GM19351 (cell line): ENCODE measurements at regions not wholly inside any gene's neighbourhood (a gene's known extent, or its start where the extent isn't known, plus 50 kb on each side); places are given as distances from the start of the nearest gene placed in this dataset.

Experiments
- ATAC-seq: cut with Tn5 transposase; IDR thresholded peaks from one replicate; pipeline ENCODE4 v1.9.1; 2021; ENCODE audit warnings: mild to moderate bottlenecking, moderate library complexity; ENCODE audit not compliant: unreplicated experiment

- no peak for ATAC-seq
Measured at GRCh38 chr2:18959200-18959599, 369.8 kb upstream of the NT5C1B start.

GRCh38 chr2:18957909-18958308 is 368.5 kb upstream of the NT5C1B start:
- no peak for ATAC-seq

GRCh38 chr2:18950361-18950851 is 361.0 kb upstream of the NT5C1B start:
- no peak for ATAC-seq

DNA sequence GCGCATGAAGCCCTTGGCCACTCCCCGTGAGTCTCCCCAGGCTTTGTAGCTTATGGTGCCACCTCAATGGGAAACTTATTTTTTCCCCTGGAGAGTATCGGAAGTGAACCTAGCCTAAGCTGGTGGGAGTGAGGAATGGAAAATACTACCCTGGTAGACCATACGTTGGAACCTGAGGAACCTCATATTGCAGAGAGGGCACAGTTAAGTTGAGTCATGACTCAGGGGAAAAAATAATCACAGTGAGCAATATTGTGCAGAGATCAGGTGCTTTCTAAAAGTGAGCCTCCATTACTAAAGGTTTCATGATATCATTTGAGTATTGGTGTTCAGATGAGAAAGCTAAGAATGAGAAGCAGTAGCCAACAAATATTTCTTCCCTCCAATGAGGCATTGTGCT is 360.5 kb upstream of the NT5C1B start:
- no peak for ATAC-seq

DNA sequence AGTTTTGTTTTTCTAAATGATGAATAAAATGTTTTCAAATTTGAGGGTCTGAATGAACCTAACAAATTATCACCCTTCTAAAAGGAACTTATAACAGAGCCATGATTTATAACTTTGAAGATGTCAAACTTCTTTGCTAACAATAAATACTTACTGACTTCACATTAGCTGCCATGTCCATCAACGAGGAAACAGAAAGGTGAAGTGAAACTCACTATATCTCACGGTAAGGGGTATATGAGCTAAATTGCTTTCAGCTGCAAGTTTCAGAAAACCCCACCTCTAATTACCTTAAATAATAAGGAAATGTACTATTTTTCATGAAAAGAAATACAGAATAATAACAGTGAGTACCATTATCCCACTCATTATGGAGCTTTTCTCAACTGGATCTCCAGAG is 350.8 kb upstream of the NT5C1B start:
- peak; percentile 91 for ATAC-seq

- ATAC-seq, result peak; percentile 72
Measured at GRCh38 chr2:18939740-18940139, 350.4 kb upstream of the NT5C1B start.

GRCh38 chr2:18934886-18935285 is 345.5 kb upstream of the NT5C1B start:
- no peak for ATAC-seq

- ATAC-seq, result no peak
Measured at GRCh38 chr2:18932853-18933252, 343.5 kb upstream of the NT5C1B start.

DNA sequence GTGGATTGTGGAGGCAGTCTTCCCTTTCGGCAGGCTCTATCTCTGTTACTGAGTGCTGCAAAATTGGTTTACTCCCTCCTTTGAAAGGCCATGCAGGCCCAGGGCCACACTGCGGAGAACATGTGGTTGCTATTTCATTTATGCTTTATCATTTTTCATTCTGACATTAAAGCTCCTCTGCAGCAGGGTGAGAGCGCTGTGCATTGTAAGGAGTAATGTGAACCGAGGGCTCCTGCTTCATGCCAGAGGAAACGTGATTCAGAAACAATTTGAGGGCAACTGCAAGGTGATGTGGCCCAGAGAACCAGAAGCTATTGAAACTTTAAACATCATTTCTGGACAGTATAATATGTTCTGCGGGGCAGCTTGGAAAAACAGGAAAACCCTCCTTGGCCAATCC is 341.6 kb upstream of the NT5C1B start:
- ATAC-seq, result no peak

GRCh38 chr2:18927525-18928232 is 338.3 kb upstream of the NT5C1B start:
- no peak for ATAC-seq

DNA sequence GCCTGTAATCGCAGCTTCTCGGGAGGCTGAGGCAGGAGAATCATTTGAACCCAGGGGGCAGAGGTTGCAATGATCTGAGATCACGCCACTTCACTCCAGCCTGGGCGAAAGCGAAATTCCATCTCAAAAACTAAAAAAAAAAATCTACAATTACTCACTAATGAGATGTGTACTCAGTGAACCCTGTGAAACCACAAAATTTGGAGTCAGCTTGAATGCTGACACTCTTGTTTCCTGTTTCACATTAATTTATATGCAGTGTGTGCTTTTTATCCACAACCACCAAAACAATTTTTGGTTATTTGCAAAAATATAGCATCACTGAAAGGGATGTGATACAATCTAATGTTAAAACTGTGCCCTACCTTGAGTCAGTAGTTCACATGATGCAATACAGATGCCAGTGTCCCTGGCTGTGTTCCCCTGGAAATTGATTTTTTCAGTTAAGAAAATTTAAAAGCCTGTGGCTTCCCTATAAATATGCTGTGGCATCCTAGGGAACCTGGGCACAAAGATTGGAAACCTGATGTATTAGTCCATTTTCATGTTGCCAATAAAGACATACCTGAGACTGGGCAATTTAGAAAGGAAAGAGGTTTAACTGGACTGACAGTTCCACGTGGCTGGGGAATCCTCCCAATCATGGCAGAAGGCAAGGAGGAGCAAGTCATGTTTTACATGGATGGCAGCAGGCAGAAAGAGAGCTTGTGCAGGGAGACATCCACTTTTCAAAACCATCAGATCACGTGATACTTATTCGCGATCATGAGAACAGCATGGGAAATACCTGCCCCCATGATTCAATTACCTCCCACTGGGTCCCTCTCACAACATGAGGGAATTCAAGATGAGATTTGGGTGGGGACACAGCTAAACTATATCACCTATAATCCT is 337.5 kb upstream of the NT5C1B start:
- peak; percentile 59 for ATAC-seq

- ATAC-seq, result no peak
Measured at GRCh38 chr2:18925296-18925695, 335.9 kb upstream of the NT5C1B start.

- ATAC-seq, result no peak
Measured at GRCh38 chr2:18924886-18925285, 335.5 kb upstream of the NT5C1B start.

DNA sequence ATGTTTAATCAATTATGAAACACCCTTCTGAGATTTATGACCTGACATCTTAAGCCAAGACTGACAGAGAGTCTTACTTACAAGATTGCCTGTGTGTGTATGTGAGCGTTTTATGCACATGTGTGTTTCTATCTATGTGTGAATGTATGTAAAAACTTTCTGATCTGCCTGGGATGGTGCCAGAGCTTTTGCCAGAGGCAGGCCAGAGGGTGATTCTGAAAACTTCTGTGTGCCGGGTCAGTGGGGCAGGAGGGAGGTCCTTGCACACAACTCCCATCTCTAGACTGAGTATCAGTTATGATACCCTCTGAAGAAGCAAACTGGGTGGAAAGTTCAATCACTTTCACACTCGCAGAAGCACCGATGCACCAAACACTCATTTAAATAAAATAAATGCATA is 335.0 kb upstream of the NT5C1B start:
- ATAC-seq, result no peak

DNA sequence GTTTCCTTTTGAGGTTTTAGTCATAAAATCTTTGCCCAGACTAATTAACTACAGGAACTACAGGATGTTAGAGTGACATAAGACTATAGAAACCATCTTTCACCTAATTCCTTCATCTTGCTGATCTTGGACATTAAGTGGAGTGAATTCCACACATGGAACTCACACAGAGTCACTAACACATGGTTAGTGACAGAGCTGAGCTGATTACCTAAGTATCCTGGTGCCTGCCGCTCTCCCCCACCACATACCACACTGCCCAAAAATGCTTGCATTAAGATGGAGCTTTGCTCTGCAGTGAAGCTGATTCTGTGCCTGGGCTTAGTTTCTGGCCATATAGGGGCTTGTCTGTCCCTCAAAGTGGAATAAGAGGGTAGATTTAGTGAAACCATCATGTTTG is 332.9 kb upstream of the NT5C1B start:
- ATAC-seq, result no peak

DNA sequence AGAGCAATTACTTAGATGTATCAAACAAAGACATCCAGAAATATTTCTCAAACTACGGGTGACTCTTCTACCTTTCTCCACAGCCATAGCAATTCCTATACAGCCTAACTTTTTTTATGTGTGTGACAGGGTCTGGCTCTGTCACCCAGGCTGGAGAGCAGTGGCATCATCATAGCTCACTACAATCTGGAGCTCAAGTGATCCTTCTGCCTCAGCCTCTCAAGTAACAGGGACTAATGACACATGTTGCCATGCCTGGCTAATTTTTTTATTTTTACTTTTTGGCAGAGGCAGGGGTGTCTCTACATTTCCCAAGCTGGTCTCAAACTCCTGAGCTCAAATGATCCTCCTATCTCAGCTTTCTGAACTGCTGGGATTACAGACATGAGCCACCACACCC is 328.9 kb upstream of the NT5C1B start:
- ATAC-seq, result no peak

- no peak for ATAC-seq
Measured at GRCh38 chr2:18915227-18915626, 325.9 kb upstream of the NT5C1B start.

DNA sequence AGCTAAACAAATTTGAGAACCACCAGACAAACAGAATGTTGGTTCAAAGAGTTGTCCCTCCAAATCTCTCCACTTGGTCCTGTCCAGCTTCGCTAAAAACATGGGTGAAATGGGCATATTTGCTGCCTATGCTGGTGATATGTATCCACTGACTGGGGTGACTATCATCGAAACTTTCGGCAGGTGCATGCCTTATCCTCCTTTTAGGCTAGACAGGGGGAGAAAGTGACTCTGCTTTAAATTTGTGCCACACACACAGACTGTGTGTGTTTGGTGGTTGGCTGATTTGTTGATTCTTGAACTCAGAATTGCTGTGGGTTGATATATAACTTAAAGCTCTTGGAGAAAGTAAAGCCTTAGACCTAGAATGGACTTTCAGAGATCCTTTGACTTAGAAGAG is 324.1 kb upstream of the NT5C1B start:
- ATAC-seq, result no peak

GRCh38 chr2:18912225-18912888 is 323.0 kb upstream of the NT5C1B start:
- no peak for ATAC-seq

GRCh38 chr2:18911416-18911815 is 322.0 kb upstream of the NT5C1B start:
- no peak for ATAC-seq

- ATAC-seq, result no peak
Measured at GRCh38 chr2:18910843-18911242, 321.5 kb upstream of the NT5C1B start.

- ATAC-seq, result no peak
Measured at GRCh38 chr2:18907937-18908336, 318.6 kb upstream of the NT5C1B start.
